ENCODE measurements at regions not wholly inside any gene's neighbourhood (a gene's known extent, or its start where the extent isn't known, plus 50 kb on each side); places are given as distances from the start of the nearest gene placed in this dataset.

GRCh38 chr13:74868049-74868448 is 613.9 kb downstream of the TBC1D4 start:
- ChIA-PET POLR2A (no interaction called here), CTCF (no interaction called here)
- Mint-ChIP-seq H3K4me1 (ENCODE audit: insufficient read depth, unreplicated experiment) (peaks cover 28% of the 10 kb centered on the region), H3K27me3 (ENCODE audit: insufficient read depth, unreplicated experiment) (no peaks in the 10 kb centered on the region), H3K36me3 (ENCODE audit: insufficient read depth, unreplicated experiment) (no peaks in the 10 kb centered on the region), H3K9me3 (ENCODE audit: unreplicated experiment) (peaks cover 9% of the 10 kb centered on the region), H3K27ac (ENCODE audit: low read depth, unreplicated experiment) (peak overlapping the region; percentile 57), H3K4me3 (ENCODE audit: unreplicated experiment) (no peak overlapping the region)
- peak; percentile 20 for DNase-seq (ENCODE audit: unreplicated experiment)
- BruUV-seq (replicated peaks) = no TSS peak
- TF ChIP-seq CTCF (IDR thresholded peaks at IDR 0.05; ENCODE audit: unreplicated experiment) = no peak
- intact Hi-C loops (cut with micrococcal nuclease) = loop anchor here (5.0 kb wide), 1 partner anchor 96 kb away; no protein-coding TSS in a partner anchor

- Mint-ChIP-seq H3K9me3 (ENCODE audit: unreplicated experiment) (peaks cover 12% of the 10 kb centered on the region), H3K27me3 (ENCODE audit: insufficient read depth, unreplicated experiment) (no peaks in the 10 kb centered on the region), H3K4me3 (ENCODE audit: unreplicated experiment) (no peak overlapping the region), H3K4me1 (ENCODE audit: insufficient read depth, unreplicated experiment) (peaks cover 26% of the 10 kb centered on the region), H3K27ac (ENCODE audit: low read depth, unreplicated experiment) (peak overlapping the region; percentile 57), H3K36me3 (ENCODE audit: insufficient read depth, unreplicated experiment) (no peaks in the 10 kb centered on the region)
- TF ChIP-seq CTCF (IDR thresholded peaks at IDR 0.05; ENCODE audit: unreplicated experiment) = no peak
- DNase-seq (ENCODE audit: unreplicated experiment) = peak; percentile 48
- intact Hi-C loops (cut with micrococcal nuclease) = loop anchor here (5.0 kb wide), 1 partner anchor 95 kb away; no protein-coding TSS in a partner anchor
- BruUV-seq (replicated peaks) = no TSS peak
- CTCF ChIA-PET = no interaction called here
- POLR2A ChIA-PET = interaction anchor here (0.6 kb wide), 1 partner anchor 1658 kb away, joined by 3 read pairs; no protein-coding TSS in a partner anchor
These were observed 614.5 kb downstream of the TBC1D4 start for GRCh38 chr13:74867460-74867859.

- CTCF ChIA-PET = interaction anchor here (0.6 kb wide), 2 partner anchors 40 to 199 kb away, joined by 3 to 4 read pairs; no protein-coding TSS in a partner anchor
- peaks cover 15% of the 10 kb centered on the region for H3K9me3 Mint-ChIP-seq (ENCODE audit: unreplicated experiment)
- H3K4me3 Mint-ChIP-seq (ENCODE audit: unreplicated experiment) = no peak overlapping the region
- peaks cover 26% of the 10 kb centered on the region for H3K4me1 Mint-ChIP-seq (ENCODE audit: insufficient read depth, unreplicated experiment)
- POLR2A ChIA-PET = interaction anchor here (0.6 to 0.7 kb wide), 2 partner anchors 230 to 575 kb away, joined by 3 read pairs; no protein-coding TSS in a partner anchor
- BruUV-seq (replicated peaks) = no TSS peak
- H3K27me3 Mint-ChIP-seq (ENCODE audit: insufficient read depth, unreplicated experiment) = no peaks in the 10 kb centered on the region
- H3K36me3 Mint-ChIP-seq (ENCODE audit: insufficient read depth, unreplicated experiment) = no peaks in the 10 kb centered on the region
- no peak for DNase-seq (ENCODE audit: unreplicated experiment)
- TF ChIP-seq CTCF (IDR thresholded peaks at IDR 0.05; ENCODE audit: unreplicated experiment) = no peak
- intact Hi-C loops (cut with micrococcal nuclease) = loop anchor here (5.0 kb wide), 1 partner anchor 94 kb away; no protein-coding TSS in a partner anchor
- H3K27ac Mint-ChIP-seq (ENCODE audit: low read depth, unreplicated experiment) = no peak overlapping the region
These were observed 615.9 kb downstream of the TBC1D4 start for GRCh38 chr13:74866101-74866500.

- Mint-ChIP-seq H3K36me3 (ENCODE audit: insufficient read depth, unreplicated experiment) (no peaks in the 10 kb centered on the region), H3K27me3 (ENCODE audit: insufficient read depth, unreplicated experiment) (no peaks in the 10 kb centered on the region), H3K9me3 (ENCODE audit: unreplicated experiment) (peaks cover 15% of the 10 kb centered on the region), H3K4me1 (ENCODE audit: insufficient read depth, unreplicated experiment) (peaks cover 26% of the 10 kb centered on the region), H3K4me3 (ENCODE audit: unreplicated experiment) (no peak overlapping the region), H3K27ac (ENCODE audit: low read depth, unreplicated experiment) (no peak overlapping the region)
- intact Hi-C loops (cut with micrococcal nuclease) = loop anchor here (5.0 kb wide), 1 partner anchor 93 kb away; no protein-coding TSS in a partner anchor
- DNase-seq (ENCODE audit: unreplicated experiment) = no peak
- TF ChIP-seq CTCF (IDR thresholded peaks at IDR 0.05; ENCODE audit: unreplicated experiment) = no peak
- BruUV-seq (replicated peaks) = no TSS peak
- ChIA-PET POLR2A (interaction anchor here (0.6 to 0.7 kb wide), 2 partner anchors 231 to 575 kb away, joined by 3 read pairs; no protein-coding TSS in a partner anchor), CTCF (interaction anchor here (0.6 kb wide), 1 partner anchor 41 kb away, joined by 4 read pairs; no protein-coding TSS in a partner anchor)
These were observed 616.3 kb downstream of the TBC1D4 start for GRCh38 chr13:74865656-74866055.
